ENCODE measurements at regions not wholly inside any gene's neighbourhood (a gene's known extent, or its start where the extent isn't known, plus 50 kb on each side); places are given as distances from the start of the nearest gene placed in this dataset.

GRCh38 chr3:115244350-115244749, 97.3 kb upstream of the ZBTB20 start:
- no peaks in the 10 kb centered on the region for H3K36me3 ChIP-seq
- no peak for TF ChIP-seq EP300 (IDR thresholded peaks at IDR 0.05)
- TF ChIP-seq, protein P1, sequence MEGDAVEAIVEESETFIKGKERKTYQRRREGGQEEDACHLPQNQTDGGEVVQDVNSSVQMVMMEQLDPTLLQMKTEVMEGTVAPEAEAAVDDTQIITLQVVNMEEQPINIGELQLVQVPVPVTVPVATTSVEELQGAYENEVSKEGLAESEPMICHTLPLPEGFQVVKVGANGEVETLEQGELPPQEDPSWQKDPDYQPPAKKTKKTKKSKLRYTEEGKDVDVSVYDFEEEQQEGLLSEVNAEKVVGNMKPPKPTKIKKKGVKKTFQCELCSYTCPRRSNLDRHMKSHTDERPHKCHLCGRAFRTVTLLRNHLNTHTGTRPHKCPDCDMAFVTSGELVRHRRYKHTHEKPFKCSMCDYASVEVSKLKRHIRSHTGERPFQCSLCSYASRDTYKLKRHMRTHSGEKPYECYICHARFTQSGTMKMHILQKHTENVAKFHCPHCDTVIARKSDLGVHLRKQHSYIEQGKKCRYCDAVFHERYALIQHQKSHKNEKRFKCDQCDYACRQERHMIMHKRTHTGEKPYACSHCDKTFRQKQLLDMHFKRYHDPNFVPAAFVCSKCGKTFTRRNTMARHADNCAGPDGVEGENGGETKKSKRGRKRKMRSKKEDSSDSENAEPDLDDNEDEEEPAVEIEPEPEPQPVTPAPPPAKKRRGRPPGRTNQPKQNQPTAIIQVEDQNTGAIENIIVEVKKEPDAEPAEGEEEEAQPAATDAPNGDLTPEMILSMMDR (IDR thresholded peaks at IDR 0.05): no peak
- H3K27ac ChIP-seq: no peak overlapping the region
- no peak for ATAC-seq
- no peaks in the 10 kb centered on the region for H3K9me3 ChIP-seq
- no peak overlapping the region for H3K4me3 ChIP-seq
- H3K27me3 ChIP-seq: no peaks in the 10 kb centered on the region
- peaks cover 0 to 9% (median 0%) of the 10 kb centered on the region in 3 donors for H3K4me1 ChIP-seq
- 79 to 86% methylated on average over 2 to 3 of the region's 3 CpGs for WGBS, 2 donors (ENCODE audit: low coverage in 1 of 2)

DNA sequence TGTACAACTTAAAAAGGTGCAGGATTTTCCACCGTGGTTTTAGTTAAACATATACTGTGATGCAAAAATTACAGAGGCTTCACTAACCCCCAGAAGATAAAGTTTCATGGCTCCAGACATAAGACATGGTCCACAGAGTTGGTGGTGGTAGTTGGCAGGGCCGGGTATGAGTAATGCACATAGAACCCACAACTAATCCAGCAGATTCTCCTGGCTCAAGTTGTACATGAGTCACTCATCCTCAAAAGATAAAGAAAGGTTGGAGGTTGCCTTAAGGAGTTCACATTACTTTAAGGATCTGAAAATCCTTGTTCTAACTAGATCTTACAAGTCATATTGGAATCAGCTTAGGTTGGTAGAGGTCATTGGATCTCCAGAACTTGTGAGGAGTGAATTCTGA, 98.3 kb upstream of the ZBTB20 start:
- Histone ChIP-seq H3K4me3 (no peak overlapping the region), H3K9me3 (no peaks in the 10 kb centered on the region), H3K27ac (no peak overlapping the region), H3K36me3 (no peaks in the 10 kb centered on the region), H3K27me3 (no peaks in the 10 kb centered on the region), H3K4me1 (no peaks in the 10 kb centered on the region)
- TF ChIP-seq POLR2AphosphoS5 (IDR thresholded peaks at IDR 0.05) (no peak), EP300 (IDR thresholded peaks at IDR 0.05) (no peak), POLR2A (IDR thresholded peaks at IDR 0.05) (no peak)
- TF ChIP-seq, protein P1 (IDR thresholded peaks at IDR 0.05): no peak
- 49 to 80% methylated on average over 2 of the region's 2 CpGs for WGBS, 2 donors (ENCODE audit: low coverage in 1 of 2)
- no peak for ATAC-seq

DNA sequence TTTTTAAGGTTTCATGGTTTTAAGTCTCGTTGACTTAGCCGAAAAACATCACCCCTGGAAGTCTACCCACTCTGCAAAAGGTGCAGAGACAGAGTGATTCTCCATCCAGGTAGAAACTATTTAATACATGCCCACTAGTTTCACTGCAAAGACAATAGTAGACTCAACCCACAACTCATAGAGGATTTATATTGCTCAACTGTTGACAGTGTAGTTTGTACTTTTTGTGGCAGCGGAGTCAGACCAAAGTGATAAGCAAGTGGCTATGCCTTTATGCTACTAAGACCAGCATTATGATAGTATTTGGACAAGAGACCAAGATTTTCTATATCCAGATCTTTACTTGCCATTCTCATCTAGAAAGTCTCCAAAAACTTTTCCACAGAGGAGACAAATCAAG, 98.8 kb upstream of the ZBTB20 start:
- Histone ChIP-seq H3K27ac (no peak overlapping the region), H3K9me3 (no peaks in the 10 kb centered on the region), H3K27me3 (no peaks in the 10 kb centered on the region), H3K4me1 (no peaks in the 10 kb centered on the region), H3K36me3 (no peaks in the 10 kb centered on the region), H3K4me3 (no peak overlapping the region)
- 81 to 100% methylated on average over 3 of the region's 3 CpGs for WGBS, 2 donors (ENCODE audit: low coverage in 1 of 2)
- no peak for ATAC-seq
- TF ChIP-seq EP300 (IDR thresholded peaks at IDR 0.05): no peak
- TF ChIP-seq, protein P1 (IDR thresholded peaks at IDR 0.05): no peak
- no peak for TF ChIP-seq POLR2A (IDR thresholded peaks at IDR 0.05)
- TF ChIP-seq POLR2AphosphoS5 (IDR thresholded peaks at IDR 0.05): no peak

DNA sequence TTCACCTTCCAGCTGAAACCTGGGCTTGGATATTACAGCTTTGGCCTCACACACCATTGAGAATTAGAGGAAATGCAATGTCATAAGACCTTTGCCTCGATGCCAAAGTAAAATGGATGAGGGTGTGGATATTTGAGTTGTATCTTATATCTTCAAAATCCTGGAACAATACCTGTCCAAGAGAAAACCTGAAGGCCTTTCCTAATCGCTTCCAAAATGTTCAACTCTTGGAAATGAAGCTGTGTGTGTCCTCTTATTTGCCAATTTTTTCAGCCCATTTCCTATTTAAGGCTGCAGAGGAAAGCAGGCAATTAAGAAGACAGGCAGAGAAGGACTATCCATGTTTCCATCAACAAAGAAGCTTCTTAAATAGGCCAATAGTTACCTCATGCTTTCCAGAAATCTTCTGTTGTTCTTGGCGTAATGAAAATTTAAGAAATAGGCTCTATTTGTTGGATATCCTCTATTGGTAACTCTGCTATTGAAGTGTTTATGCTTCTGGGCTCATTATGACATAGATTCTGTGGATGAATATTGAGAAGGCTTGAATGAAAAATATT, 99.5 kb upstream of the ZBTB20 start:
- ATAC-seq: no peak
- WGBS, 2 donors (ENCODE audit: low coverage in 1 of 2): 53 to 57% methylated on average over 3 of the region's 3 CpGs
- Histone ChIP-seq H3K4me1 (no peaks in the 10 kb centered on the region), H3K9me3 (no peaks in the 10 kb centered on the region), H3K27ac (no peak overlapping the region), H3K27me3 (no peaks in the 10 kb centered on the region), H3K36me3 (no peaks in the 10 kb centered on the region), H3K4me3 (no peak overlapping the region)
- TF ChIP-seq POLR2A (IDR thresholded peaks at IDR 0.05) (no peak), EP300 (IDR thresholded peaks at IDR 0.05) (no peak)

- no peaks in the 10 kb centered on the region for H3K27me3 ChIP-seq
- no peaks in the 10 kb centered on the region for H3K4me1 ChIP-seq
- ATAC-seq: no peak
- H3K36me3 ChIP-seq: no peaks in the 10 kb centered on the region
- H3K4me3 ChIP-seq: no peak overlapping the region
- WGBS, 2 donors (ENCODE audit: low coverage in 1 of 2): 61 to 93% methylated on average over 2 of the region's 2 CpGs
- TF ChIP-seq, protein P1 (IDR thresholded peaks at IDR 0.05): no peak
- no peak for TF ChIP-seq POLR2A (IDR thresholded peaks at IDR 0.05)
- no peak for TF ChIP-seq EP300 (IDR thresholded peaks at IDR 0.05)
- no peak for TF ChIP-seq POLR2AphosphoS5 (IDR thresholded peaks at IDR 0.05)
- H3K27ac ChIP-seq: no peak overlapping the region
- no peaks in the 10 kb centered on the region for H3K9me3 ChIP-seq
These were observed 101.2 kb upstream of the ZBTB20 start for GRCh38 chr3:115248274-115248673.
